ENCODE measurements at regions not wholly inside any gene's neighbourhood (a gene's known extent, or its start where the extent isn't known, plus 50 kb on each side); places are given as distances from the start of the nearest gene placed in this dataset.

DNA sequence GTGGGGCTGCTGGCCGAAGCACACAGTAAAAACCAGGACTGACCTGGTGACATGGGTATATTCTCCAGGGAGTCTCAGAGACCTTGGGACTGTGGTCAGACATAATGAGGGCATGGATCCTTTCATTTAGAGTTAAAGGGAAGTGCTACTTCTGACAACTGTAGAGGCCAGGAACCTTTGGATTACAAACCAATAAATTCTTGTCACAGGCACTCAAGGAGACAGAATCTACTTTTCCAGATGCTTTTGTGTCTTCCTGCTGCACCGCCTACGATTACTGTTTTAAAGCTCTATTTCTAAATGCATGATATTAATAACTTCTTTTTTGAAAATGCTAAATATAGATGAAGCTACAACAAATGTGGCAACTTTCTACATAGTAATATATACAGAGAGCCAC, 106.5 kb upstream of the LPAR1 start:
- H2AFZ ChIP-seq (ENCODE audit: low read depth, low read length): no peak overlapping the region
- H3K9me3 ChIP-seq (ENCODE audit: low read length): no peaks in the 10 kb centered on the region
- no peaks in the 10 kb centered on the region for H3K9me2 ChIP-seq (ENCODE audit: insufficient read depth, low read length)
- H3K36me3 ChIP-seq (ENCODE audit: insufficient read depth, low read length): no peaks in the 10 kb centered on the region
- no peaks in the 10 kb centered on the region for H4K20me1 ChIP-seq (ENCODE audit: insufficient read depth)
- no peaks in the 10 kb centered on the region for H3K79me2 ChIP-seq (replicated peaks; ENCODE audit: insufficient read depth, low read length)
- H3K4me3 ChIP-seq (ENCODE audit: low read length): no peak overlapping the region
- H3F3A ChIP-seq (ENCODE audit: insufficient read depth, low read length, poor library complexity, severe bottlenecking): no peaks in the 10 kb centered on the region
- no peak overlapping the region for H3K9ac ChIP-seq (ENCODE audit: low read length)
- TF ChIP-seq MXI1 (conservative IDR thresholded peaks at IDR 0.05; ENCODE audit: poor library complexity, severe bottlenecking): no peak
- no peak for TF ChIP-seq EZH2 (IDR thresholded peaks at IDR 0.05; ENCODE audit: borderline replicate concordance, insufficient read depth, low read length, poor library complexity, severe bottlenecking)
- no peaks in the 10 kb centered on the region for H3K27me3 ChIP-seq (ENCODE audit: insufficient read depth, low read depth, low read length)
- no peak overlapping the region for H3K27ac ChIP-seq (ENCODE audit: low read length)
- H3K4me2 ChIP-seq (ENCODE audit: low read length): no peak overlapping the region

DNA sequence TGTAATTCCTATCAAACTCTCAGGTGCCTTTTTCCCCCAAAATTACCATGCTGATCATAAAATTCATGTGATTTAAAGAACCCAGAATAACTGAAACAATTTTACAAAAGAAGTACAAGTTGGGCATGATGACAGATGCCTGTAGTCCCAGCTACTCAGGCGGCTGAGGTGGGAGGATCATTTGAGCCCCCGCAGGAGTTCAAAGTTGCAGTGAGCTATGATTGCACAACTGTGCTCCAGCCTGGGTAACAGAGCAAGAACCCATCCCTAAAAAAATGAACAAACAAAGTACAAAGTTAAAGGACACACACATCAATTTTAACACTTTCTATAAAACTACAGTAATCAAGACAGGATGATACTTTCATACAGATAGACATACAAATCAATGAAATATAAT, 97.9 kb upstream of the LPAR1 start:
- H3K9ac ChIP-seq (ENCODE audit: low read length): no peak overlapping the region
- H4K20me1 ChIP-seq (ENCODE audit: insufficient read depth): no peaks in the 10 kb centered on the region
- H3K79me2 ChIP-seq (replicated peaks; ENCODE audit: insufficient read depth, low read length): no peaks in the 10 kb centered on the region
- no peaks in the 10 kb centered on the region for H3K36me3 ChIP-seq (ENCODE audit: insufficient read depth, low read length)
- no peak overlapping the region for H3K27ac ChIP-seq (ENCODE audit: low read length)
- TF ChIP-seq MXI1 (conservative IDR thresholded peaks at IDR 0.05; ENCODE audit: poor library complexity, severe bottlenecking) (no peak), POLR2AphosphoS5 (IDR thresholded peaks at IDR 0.05) (no peak), EP300 (conservative IDR thresholded peaks at IDR 0.05; ENCODE audit: poor library complexity, severe bottlenecking) (no peak)
- TF ChIP-seq, protein P1, sequence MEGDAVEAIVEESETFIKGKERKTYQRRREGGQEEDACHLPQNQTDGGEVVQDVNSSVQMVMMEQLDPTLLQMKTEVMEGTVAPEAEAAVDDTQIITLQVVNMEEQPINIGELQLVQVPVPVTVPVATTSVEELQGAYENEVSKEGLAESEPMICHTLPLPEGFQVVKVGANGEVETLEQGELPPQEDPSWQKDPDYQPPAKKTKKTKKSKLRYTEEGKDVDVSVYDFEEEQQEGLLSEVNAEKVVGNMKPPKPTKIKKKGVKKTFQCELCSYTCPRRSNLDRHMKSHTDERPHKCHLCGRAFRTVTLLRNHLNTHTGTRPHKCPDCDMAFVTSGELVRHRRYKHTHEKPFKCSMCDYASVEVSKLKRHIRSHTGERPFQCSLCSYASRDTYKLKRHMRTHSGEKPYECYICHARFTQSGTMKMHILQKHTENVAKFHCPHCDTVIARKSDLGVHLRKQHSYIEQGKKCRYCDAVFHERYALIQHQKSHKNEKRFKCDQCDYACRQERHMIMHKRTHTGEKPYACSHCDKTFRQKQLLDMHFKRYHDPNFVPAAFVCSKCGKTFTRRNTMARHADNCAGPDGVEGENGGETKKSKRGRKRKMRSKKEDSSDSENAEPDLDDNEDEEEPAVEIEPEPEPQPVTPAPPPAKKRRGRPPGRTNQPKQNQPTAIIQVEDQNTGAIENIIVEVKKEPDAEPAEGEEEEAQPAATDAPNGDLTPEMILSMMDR (IDR thresholded peaks at IDR 0.05; ENCODE audit: poor library complexity, severe bottlenecking): no peak
- no peak overlapping the region for H3K4me3 ChIP-seq (ENCODE audit: low read length)
- H3K9me3 ChIP-seq (ENCODE audit: low read length): peaks cover 3% of the 10 kb centered on the region
- no peaks in the 10 kb centered on the region for H3K9me2 ChIP-seq (ENCODE audit: insufficient read depth, low read length)
- no peaks in the 10 kb centered on the region for H3K27me3 ChIP-seq (ENCODE audit: insufficient read depth, low read depth, low read length)
- H3K4me2 ChIP-seq (ENCODE audit: low read length): no peak overlapping the region
- H3F3A ChIP-seq (ENCODE audit: insufficient read depth, low read length, poor library complexity, severe bottlenecking): no peaks in the 10 kb centered on the region
- H2AFZ ChIP-seq (ENCODE audit: low read depth, low read length): no peak overlapping the region

DNA sequence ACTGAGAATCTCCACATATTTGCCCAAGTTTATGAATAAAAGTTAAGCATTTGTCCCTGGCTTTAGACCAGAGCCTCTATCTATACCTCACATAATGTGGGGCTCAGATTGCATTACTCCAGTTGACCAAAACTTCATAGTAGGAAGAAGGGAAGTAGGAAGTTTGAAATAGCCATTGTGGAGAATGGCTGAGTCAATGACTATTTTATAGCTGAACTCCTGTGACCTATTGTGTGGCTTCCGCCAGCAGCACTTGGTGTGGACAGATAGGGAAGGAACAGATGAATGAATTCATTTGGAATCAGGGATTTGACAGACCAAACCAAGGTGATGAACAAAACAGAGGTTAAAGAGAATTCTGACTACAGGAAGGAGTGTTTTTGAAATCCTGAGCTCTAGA, 92.9 kb upstream of the LPAR1 start:
- no peak overlapping the region for H3K9ac ChIP-seq (ENCODE audit: low read length)
- H3K4me3 ChIP-seq (ENCODE audit: low read length): no peak overlapping the region
- peaks cover 3% of the 10 kb centered on the region for H3K9me3 ChIP-seq (ENCODE audit: low read length)
- no peaks in the 10 kb centered on the region for H3K9me2 ChIP-seq (ENCODE audit: insufficient read depth, low read length)
- no peaks in the 10 kb centered on the region for H3F3A ChIP-seq (ENCODE audit: insufficient read depth, low read length, poor library complexity, severe bottlenecking)
- no peaks in the 10 kb centered on the region for H4K20me1 ChIP-seq (ENCODE audit: insufficient read depth)
- H3K4me2 ChIP-seq (ENCODE audit: low read length): no peak overlapping the region
- no peaks in the 10 kb centered on the region for H3K79me2 ChIP-seq (replicated peaks; ENCODE audit: insufficient read depth, low read length)
- H3K27ac ChIP-seq (ENCODE audit: low read length): no peak overlapping the region
- H2AFZ ChIP-seq (ENCODE audit: low read depth, low read length): no peak overlapping the region
- no peaks in the 10 kb centered on the region for H3K36me3 ChIP-seq (ENCODE audit: insufficient read depth, low read length)
- H3K27me3 ChIP-seq (ENCODE audit: insufficient read depth, low read depth, low read length): no peaks in the 10 kb centered on the region
- TF ChIP-seq, protein P2, sequence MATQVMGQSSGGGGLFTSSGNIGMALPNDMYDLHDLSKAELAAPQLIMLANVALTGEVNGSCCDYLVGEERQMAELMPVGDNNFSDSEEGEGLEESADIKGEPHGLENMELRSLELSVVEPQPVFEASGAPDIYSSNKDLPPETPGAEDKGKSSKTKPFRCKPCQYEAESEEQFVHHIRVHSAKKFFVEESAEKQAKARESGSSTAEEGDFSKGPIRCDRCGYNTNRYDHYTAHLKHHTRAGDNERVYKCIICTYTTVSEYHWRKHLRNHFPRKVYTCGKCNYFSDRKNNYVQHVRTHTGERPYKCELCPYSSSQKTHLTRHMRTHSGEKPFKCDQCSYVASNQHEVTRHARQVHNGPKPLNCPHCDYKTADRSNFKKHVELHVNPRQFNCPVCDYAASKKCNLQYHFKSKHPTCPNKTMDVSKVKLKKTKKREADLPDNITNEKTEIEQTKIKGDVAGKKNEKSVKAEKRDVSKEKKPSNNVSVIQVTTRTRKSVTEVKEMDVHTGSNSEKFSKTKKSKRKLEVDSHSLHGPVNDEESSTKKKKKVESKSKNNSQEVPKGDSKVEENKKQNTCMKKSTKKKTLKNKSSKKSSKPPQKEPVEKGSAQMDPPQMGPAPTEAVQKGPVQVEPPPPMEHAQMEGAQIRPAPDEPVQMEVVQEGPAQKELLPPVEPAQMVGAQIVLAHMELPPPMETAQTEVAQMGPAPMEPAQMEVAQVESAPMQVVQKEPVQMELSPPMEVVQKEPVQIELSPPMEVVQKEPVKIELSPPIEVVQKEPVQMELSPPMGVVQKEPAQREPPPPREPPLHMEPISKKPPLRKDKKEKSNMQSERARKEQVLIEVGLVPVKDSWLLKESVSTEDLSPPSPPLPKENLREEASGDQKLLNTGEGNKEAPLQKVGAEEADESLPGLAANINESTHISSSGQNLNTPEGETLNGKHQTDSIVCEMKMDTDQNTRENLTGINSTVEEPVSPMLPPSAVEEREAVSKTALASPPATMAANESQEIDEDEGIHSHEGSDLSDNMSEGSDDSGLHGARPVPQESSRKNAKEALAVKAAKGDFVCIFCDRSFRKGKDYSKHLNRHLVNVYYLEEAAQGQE (IDR thresholded peaks at IDR 0.05; ENCODE audit: borderline replicate concordance): no peak
- TF ChIP-seq RAD21 (conservative IDR thresholded peaks at IDR 0.05) (no peak), SMC3 (conservative IDR thresholded peaks at IDR 0.05; ENCODE audit: poor library complexity) (no peak), TAF1 (IDR thresholded peaks at IDR 0.05; ENCODE audit: low read depth) (no peak), EP300 (conservative IDR thresholded peaks at IDR 0.05; ENCODE audit: poor library complexity, severe bottlenecking) (no peak), MXI1 (conservative IDR thresholded peaks at IDR 0.05; ENCODE audit: poor library complexity, severe bottlenecking) (no peak), POLR2AphosphoS5 (IDR thresholded peaks at IDR 0.05) (no peak), EZH2 (IDR thresholded peaks at IDR 0.05; ENCODE audit: borderline replicate concordance, insufficient read depth, low read length, poor library complexity, severe bottlenecking) (no peak)
- TF ChIP-seq, protein P1 (IDR thresholded peaks at IDR 0.05; ENCODE audit: poor library complexity, severe bottlenecking): no peak

Measured in neural cell (in vitro differentiated cells).